ENCODE measurements at regions not wholly inside any gene's neighbourhood (a gene's known extent, or its start where the extent isn't known, plus 50 kb on each side); places are given as distances from the start of the nearest gene placed in this dataset.

DNA sequence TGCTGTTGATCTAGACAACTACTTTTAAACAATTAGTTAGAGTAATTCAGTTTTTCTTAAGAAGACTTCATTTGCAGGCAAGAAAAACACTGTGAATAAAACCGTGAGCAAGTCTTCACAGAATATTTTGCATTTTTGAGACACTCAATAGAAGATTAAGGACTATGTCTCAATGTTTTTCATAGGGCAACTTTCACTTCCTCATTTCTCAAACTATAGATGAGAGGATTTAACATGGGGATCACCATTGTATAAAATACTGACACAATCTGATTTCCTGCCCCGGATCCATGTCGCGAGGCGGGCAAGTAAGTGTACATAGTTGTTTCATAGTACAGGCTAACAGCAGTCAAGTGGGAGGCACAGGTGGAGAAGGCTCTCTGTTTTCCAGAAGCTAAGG, 108.8 kb upstream of the IGSF1 start:
- H3K36me3 ChIP-seq (ENCODE audit: control insufficient read depth in 2 of 2, insufficient read depth in 2 of 2, low read length in 1 of 2): no peaks in the 10 kb centered on the region
- ChIA-PET POLR2A (no interaction called here), CTCF (no interaction called here), RAD21 (ENCODE audit: unreplicated experiment) (no interaction called here), SMC1A (ENCODE audit: uncharacterized antibody, unreplicated experiment) (no interaction called here)
- no peaks in the 10 kb centered on the region for H3K4me1 ChIP-seq (ENCODE audit: control insufficient read depth, insufficient read depth, low read length)
- FAIRE-seq (no peak), DNase-seq (ENCODE audit: low read depth, low spot score) (no peak), ATAC-seq (peak; percentile 26; the same call in 1 of the 3 replicates)
- H3K9me3 ChIP-seq (replicated peaks; ENCODE audit: control insufficient read depth, insufficient read depth, low read length): no peaks in the 10 kb centered on the region
- no peak overlapping the region for H3K9ac ChIP-seq (ENCODE audit: control insufficient read depth, insufficient read depth, low read length)
- H3K4me3 ChIP-seq: no peak overlapping the region
- in situ Hi-C loops (cut with MboI) (no loop called here), intact Hi-C loops (cut with micrococcal nuclease; ENCODE audit: unreplicated experiment) (no loop called here)
- no peaks in the 10 kb centered on the region for H3K79me2 ChIP-seq (ENCODE audit: control insufficient read depth, insufficient read depth, low read length)
- no peak overlapping the region for H3K27ac ChIP-seq (ENCODE audit: control insufficient read depth, insufficient read depth)
- no peak overlapping the region for H2AFZ ChIP-seq (ENCODE audit: control insufficient read depth, low read depth, low read length)
- 0 out of 4 replicates have a peak, but pooled peaks cover 0 to 1% of the 10 kb centered on the region in 2 experiments for H3K27me3 ChIP-seq (replicated peaks in 1 of 2; ENCODE audit: control insufficient read depth in 2 of 2, insufficient read depth in 2 of 2, low read length in 1 of 2)
- TF ChIP-seq SPI1 (IDR thresholded peaks at IDR 0.05; ENCODE audit: borderline replicate concordance, insufficient read depth, low read depth, low read length) (peak; percentile 72), IKZF1 (conservative IDR thresholded peaks at IDR 0.05) (no peak)
- no peak overlapping the region for H3K4me2 ChIP-seq (ENCODE audit: control insufficient read depth, insufficient read depth)
- 78% methylated on average over 5 of the region's 5 CpGs for WGBS (ENCODE audit: insufficient coverage, insufficient replicate concordance, low lambda C conversion rate, missing lambda C conversion rate)
- H4K20me1 ChIP-seq (ENCODE audit: control insufficient read depth, insufficient read depth): no peaks in the 10 kb centered on the region; the same call in 1 of the 2 replicates
- no TSS peak for BruUV-seq (replicated peaks)

DNA sequence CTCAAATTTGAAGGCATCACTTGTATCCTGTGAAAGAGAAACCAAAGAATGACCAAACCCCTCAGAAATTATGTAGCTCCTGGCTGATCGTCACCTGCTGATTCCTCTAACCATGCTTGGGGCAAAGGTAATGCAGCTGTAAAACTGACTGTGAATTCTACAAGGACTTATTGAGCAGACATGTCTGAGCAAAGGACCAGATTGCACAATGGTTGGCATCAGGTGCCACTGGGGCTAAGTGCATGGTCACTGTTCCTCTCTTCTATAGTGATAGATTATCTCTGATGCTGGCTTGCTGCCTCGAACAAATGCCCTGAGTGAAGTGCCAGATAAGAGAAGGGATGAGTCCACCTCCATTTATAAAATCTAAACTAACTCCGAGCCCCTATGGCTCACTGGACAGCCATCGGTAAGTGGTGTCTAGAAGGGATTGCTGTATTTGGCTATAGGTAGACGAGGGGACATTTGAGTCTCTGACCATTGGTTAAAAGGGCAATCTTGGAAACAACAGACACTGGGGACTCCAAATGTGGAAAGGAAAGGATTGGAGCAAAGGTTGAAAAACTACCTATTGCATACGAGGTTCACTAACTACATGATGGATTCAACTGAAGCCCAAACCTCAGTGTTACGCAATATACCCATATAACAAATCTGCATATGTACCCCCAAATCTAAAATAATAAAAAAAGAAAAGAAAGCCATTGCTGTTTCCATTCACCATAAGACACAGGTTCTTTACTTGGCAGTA, 110.7 kb upstream of the IGSF1 start:
- Histone ChIP-seq H2AFZ (ENCODE audit: control insufficient read depth, low read depth, low read length) (no peak overlapping the region), H3K4me1 (ENCODE audit: control insufficient read depth, insufficient read depth, low read length) (no peaks in the 10 kb centered on the region), H3K9me3 (replicated peaks; ENCODE audit: control insufficient read depth, insufficient read depth, low read length) (no peaks in the 10 kb centered on the region), H3K27ac (ENCODE audit: control insufficient read depth, insufficient read depth) (no peak overlapping the region), H3K36me3 (ENCODE audit: control insufficient read depth in 2 of 2, insufficient read depth in 2 of 2, low read length in 1 of 2) (no peaks in the 10 kb centered on the region), H3K9ac (ENCODE audit: control insufficient read depth, insufficient read depth, low read length) (no peak overlapping the region), H4K20me1 (ENCODE audit: control insufficient read depth, insufficient read depth) (no peaks in the 10 kb centered on the region), H3K4me2 (ENCODE audit: control insufficient read depth, insufficient read depth) (no peak overlapping the region), H3K4me3 (no peak overlapping the region), H3K79me2 (ENCODE audit: control insufficient read depth, insufficient read depth, low read length) (no peaks in the 10 kb centered on the region), H3K27me3 (replicated peaks in 1 of 2; ENCODE audit: control insufficient read depth in 2 of 2, insufficient read depth in 2 of 2, low read length in 1 of 2) (0 out of 4 replicates have a peak, but pooled peaks cover 0 to 1% of the 10 kb centered on the region in 2 experiments)
- in situ Hi-C loops (cut with MboI) (no loop called here), intact Hi-C loops (cut with micrococcal nuclease; ENCODE audit: unreplicated experiment) (no loop called here)
- DNase-seq (ENCODE audit: low read depth, low spot score) (no peak), ATAC-seq (no peak), FAIRE-seq (no peak)
- POLR2A ChIA-PET: no interaction called here
- CTCF ChIA-PET: no interaction called here
- BruUV-seq (replicated peaks): no TSS peak
- RAD21 ChIA-PET (ENCODE audit: unreplicated experiment): no interaction called here
- WGBS (ENCODE audit: insufficient coverage, insufficient replicate concordance, low lambda C conversion rate, missing lambda C conversion rate): 41% methylated on average over 7 of the region's 7 CpGs
- SMC1A ChIA-PET (ENCODE audit: uncharacterized antibody, unreplicated experiment): no interaction called here
- no peak for TF ChIP-seq WRNIP1 (IDR thresholded peaks at IDR 0.05; ENCODE audit: borderline replicate concordance, low read depth, low read length)
- TF ChIP-seq, protein P1, sequence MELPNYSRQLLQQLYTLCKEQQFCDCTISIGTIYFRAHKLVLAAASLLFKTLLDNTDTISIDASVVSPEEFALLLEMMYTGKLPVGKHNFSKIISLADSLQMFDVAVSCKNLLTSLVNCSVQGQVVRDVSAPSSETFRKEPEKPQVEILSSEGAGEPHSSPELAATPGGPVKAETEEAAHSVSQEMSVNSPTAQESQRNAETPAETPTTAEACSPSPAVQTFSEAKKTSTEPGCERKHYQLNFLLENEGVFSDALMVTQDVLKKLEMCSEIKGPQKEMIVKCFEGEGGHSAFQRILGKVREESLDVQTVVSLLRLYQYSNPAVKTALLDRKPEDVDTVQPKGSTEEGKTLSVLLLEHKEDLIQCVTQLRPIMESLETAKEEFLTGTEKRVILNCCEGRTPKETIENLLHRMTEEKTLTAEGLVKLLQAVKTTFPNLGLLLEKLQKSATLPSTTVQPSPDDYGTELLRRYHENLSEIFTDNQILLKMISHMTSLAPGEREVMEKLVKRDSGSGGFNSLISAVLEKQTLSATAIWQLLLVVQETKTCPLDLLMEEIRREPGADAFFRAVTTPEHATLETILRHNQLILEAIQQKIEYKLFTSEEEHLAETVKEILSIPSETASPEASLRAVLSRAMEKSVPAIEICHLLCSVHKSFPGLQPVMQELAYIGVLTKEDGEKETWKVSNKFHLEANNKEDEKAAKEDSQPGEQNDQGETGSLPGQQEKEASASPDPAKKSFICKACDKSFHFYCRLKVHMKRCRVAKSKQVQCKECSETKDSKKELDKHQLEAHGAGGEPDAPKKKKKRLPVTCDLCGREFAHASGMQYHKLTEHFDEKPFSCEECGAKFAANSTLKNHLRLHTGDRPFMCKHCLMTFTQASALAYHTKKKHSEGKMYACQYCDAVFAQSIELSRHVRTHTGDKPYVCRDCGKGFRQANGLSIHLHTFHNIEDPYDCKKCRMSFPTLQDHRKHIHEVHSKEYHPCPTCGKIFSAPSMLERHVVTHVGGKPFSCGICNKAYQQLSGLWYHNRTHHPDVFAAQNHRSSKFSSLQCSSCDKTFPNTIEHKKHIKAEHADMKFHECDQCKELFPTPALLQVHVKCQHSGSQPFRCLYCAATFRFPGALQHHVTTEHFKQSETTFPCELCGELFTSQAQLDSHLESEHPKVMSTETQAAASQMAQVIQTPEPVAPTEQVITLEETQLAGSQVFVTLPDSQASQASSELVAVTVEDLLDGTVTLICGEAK (IDR thresholded peaks at IDR 0.05; ENCODE audit: borderline replicate concordance): no peak
- no peak for TF ChIP-seq POLR2AphosphoS2 (IDR thresholded peaks at IDR 0.05; ENCODE audit: low read depth, low read length)
- TF ChIP-seq, protein P2, sequence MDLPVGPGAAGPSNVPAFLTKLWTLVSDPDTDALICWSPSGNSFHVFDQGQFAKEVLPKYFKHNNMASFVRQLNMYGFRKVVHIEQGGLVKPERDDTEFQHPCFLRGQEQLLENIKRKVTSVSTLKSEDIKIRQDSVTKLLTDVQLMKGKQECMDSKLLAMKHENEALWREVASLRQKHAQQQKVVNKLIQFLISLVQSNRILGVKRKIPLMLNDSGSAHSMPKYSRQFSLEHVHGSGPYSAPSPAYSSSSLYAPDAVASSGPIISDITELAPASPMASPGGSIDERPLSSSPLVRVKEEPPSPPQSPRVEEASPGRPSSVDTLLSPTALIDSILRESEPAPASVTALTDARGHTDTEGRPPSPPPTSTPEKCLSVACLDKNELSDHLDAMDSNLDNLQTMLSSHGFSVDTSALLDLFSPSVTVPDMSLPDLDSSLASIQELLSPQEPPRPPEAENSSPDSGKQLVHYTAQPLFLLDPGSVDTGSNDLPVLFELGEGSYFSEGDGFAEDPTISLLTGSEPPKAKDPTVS (IDR thresholded peaks at IDR 0.05; ENCODE audit: low read depth, low read length): no peak
- TF ChIP-seq JUNB (IDR thresholded peaks at IDR 0.05): no peak
- TF ChIP-seq ZNF274 (IDR thresholded peaks at IDR 0.05; ENCODE audit: insufficient read depth, insufficient read length): no peak
- TF ChIP-seq EP300 (IDR thresholded peaks at IDR 0.05; ENCODE audit: borderline replicate concordance in 1 of 2, control insufficient read depth in 1 of 2, low read depth in 2 of 2, low read length in 2 of 2): no peak
- TF ChIP-seq, protein P3, sequence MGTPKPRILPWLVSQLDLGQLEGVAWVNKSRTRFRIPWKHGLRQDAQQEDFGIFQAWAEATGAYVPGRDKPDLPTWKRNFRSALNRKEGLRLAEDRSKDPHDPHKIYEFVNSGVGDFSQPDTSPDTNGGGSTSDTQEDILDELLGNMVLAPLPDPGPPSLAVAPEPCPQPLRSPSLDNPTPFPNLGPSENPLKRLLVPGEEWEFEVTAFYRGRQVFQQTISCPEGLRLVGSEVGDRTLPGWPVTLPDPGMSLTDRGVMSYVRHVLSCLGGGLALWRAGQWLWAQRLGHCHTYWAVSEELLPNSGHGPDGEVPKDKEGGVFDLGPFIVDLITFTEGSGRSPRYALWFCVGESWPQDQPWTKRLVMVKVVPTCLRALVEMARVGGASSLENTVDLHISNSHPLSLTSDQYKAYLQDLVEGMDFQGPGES (IDR thresholded peaks at IDR 0.05): no peak

All from GM12878 (cell line).